Peyer's patch (tissue), 4 donors: ENCODE measurements at regions not wholly inside any gene's neighbourhood (a gene's known extent, or its start where the extent isn't known, plus 50 kb on each side); places are given as distances from the start of the nearest gene placed in this dataset.

Experiments
- CTCF ChIP-seq, 6 experiments: fragments of 450-650 bp in 4 of 6; fragments of 200-600 bp in 2 of 6; sonication (generic) in 1 of 6; IDR thresholded peaks; one replicate each; pipeline ENCODE4 v1.5.1; 2017 to 2019; ENCODE audit warnings: antibody characterized with exemption in 6 of 6, mild to moderate bottlenecking in 3 of 6, moderate library complexity in 1 of 6
- POLR2A ChIP-seq, 2 donors: fragments of 450-650 bp; IDR thresholded peaks; one replicate each; pipeline ENCODE4 v1.5.1; 2017; ENCODE audit warnings: antibody characterized with exemption in 2 of 2, mild to moderate bottlenecking in 2 of 2, moderate library complexity in 2 of 2

- TF ChIP-seq CTCF (IDR thresholded peaks at IDR 0.05) (no peak), POLR2A (IDR thresholded peaks at IDR 0.05) (no peak)
Observed at GRCh38 chr14:26381405-26381804, 216.4 kb downstream of the NOVA1 start.
